ENCODE measurements at regions not wholly inside any gene's neighbourhood (a gene's known extent, or its start where the extent isn't known, plus 50 kb on each side); places are given as distances from the start of the nearest gene placed in this dataset.

GRCh38 chr6:74368746-74369145 lies 672.7 kb downstream of the CD109 start:
- ChIA-PET CTCF (ENCODE audit: low intra/inter-chr PET ratio) (no interaction called here), POLR2A (no interaction called here)
- H3K79me2 ChIP-seq (ENCODE audit: control insufficient read depth, insufficient read depth, low read length), result no peaks in the 10 kb centered on the region
- H3K4me3 ChIP-seq, result no peak overlapping the region
- no TSS peak for BruUV-seq (replicated peaks)
- in situ Hi-C loops (cut with MboI) (no loop called here), intact Hi-C loops (cut with micrococcal nuclease) (no loop called here)
- H2AFZ ChIP-seq (ENCODE audit: low read depth, low read length), result no peak overlapping the region
- no peak for FAIRE-seq
- no peaks in the 10 kb centered on the region for H3K36me3 ChIP-seq (ENCODE audit: control insufficient read depth, insufficient read depth, low read length)
- H4K20me1 ChIP-seq (replicated peaks; ENCODE audit: control insufficient read depth, insufficient read depth, low read length), result no peaks in the 10 kb centered on the region
- H3K4me2 ChIP-seq (ENCODE audit: insufficient read depth, low read length), result no peak overlapping the region
- TF ChIP-seq ZNF668 (CRISPR knock-in tag; IDR thresholded peaks at IDR 0.05) (no peak), PHB (CRISPR knock-in tag; IDR thresholded peaks at IDR 0.05) (no peak), ZNF785 (CRISPR knock-in tag; IDR thresholded peaks at IDR 0.05) (no peak), PBX2 (CRISPR knock-in tag; IDR thresholded peaks at IDR 0.05; ENCODE audit: low read depth) (no peak), PBX2 (tag; conservative IDR thresholded peaks at IDR 0.05; ENCODE audit: low read depth) (no peak), ZNF561 (CRISPR knock-in tag; conservative IDR thresholded peaks at IDR 0.05) (no peak), CC2D1A (IDR thresholded peaks at IDR 0.05) (no peak), PHF21A (IDR thresholded peaks at IDR 0.05; ENCODE audit: borderline replicate concordance, low read depth) (no peak), YY1 (IDR thresholded peaks at IDR 0.05; ENCODE audit: borderline replicate concordance in 1 of 3, control insufficient read depth in 1 of 3, extremely low read depth in 1 of 3, insufficient read depth in 3 of 3, insufficient read length in 1 of 3, insufficient replicate concordance in 2 of 3, low read depth in 1 of 3, low read length in 2 of 3) (no peak), ZNF124 (CRISPR knock-in tag; IDR thresholded peaks at IDR 0.05) (no peak), ZNF197 (CRISPR knock-in tag; IDR thresholded peaks at IDR 0.05; ENCODE audit: low read depth) (no peak), ILF3 (IDR thresholded peaks at IDR 0.05; ENCODE audit: borderline replicate concordance) (no peak), ETS2 (tag; IDR thresholded peaks at IDR 0.05; ENCODE audit: borderline replicate concordance, poor library complexity, severe bottlenecking) (no peak), ZBTB8A (IDR thresholded peaks at IDR 0.05; ENCODE audit: partially characterized antibody) (no peak), RNF2 (IDR thresholded peaks at IDR 0.05) (no peak), ZNF766 (CRISPR knock-in tag; conservative IDR thresholded peaks at IDR 0.05) (no peak), U2AF1 (optimal IDR thresholded peaks at IDR 0.05; ENCODE audit: low read depth, low read length) (no peak), PTRF (tag; IDR thresholded peaks at IDR 0.05) (no peak), ZNF77 (CRISPR knock-in tag; IDR thresholded peaks at IDR 0.05) (no peak), BHLHE40 (IDR thresholded peaks at IDR 0.05; ENCODE audit: low read length) (no peak), HNRNPK (IDR thresholded peaks at IDR 0.05; ENCODE audit: low read depth, low read length, poor library complexity, severe bottlenecking) (no peak)
- 5% methylated on average over 2 of the region's 2 CpGs for WGBS (ENCODE audit: insufficient coverage, low coverage, missing lambda C conversion rate)
- H3K9me1 ChIP-seq (ENCODE audit: control insufficient read depth, insufficient read depth, low read length), result no peaks in the 10 kb centered on the region
- H3K27me3 ChIP-seq (ENCODE audit: control insufficient read depth in 2 of 2, insufficient read depth in 2 of 2, low read length in 2 of 2), result no peaks in the 10 kb centered on the region
- no peaks in the 10 kb centered on the region for H3K4me1 ChIP-seq (replicated peaks in 1 of 2; ENCODE audit: control insufficient read depth in 2 of 2, insufficient read depth in 2 of 2, low read length in 2 of 2)
- H3K9me3 ChIP-seq (replicated peaks; ENCODE audit: control insufficient read depth, insufficient read depth, low read depth, low read length), result no peaks in the 10 kb centered on the region
- no peak overlapping the region for H3K9ac ChIP-seq (ENCODE audit: insufficient read depth in 1 of 2, low read depth in 2 of 2, low read length in 2 of 2)
- no peak for DNase-seq (ENCODE audit: extremely low read depth in 1 of 4, low spot score in 3 of 4)
- H3K27ac ChIP-seq (ENCODE audit: extremely low read depth, low read depth, low read length), result no peak overlapping the region
- no peak for ATAC-seq

Data from K562 (cell line).